Liver (tissue), 8 donors: ENCODE measurements at regions not wholly inside any gene's neighbourhood (a gene's known extent, or its start where the extent isn't known, plus 50 kb on each side); places are given as distances from the start of the nearest gene placed in this dataset.

Source experiments
- DNase-seq: peaks from one replicate; pipeline ENCODE4 v3.0.0-alpha.2; 2017; ENCODE audit warnings: low spot score
- H3K27ac ChIP-seq, 2 donors: one replicate each; pipeline ENCODE4 v1.7.0; 2013; ENCODE audit warnings: inconsistent platforms in 2 of 2, low read length in 2 of 2, control low read depth in 1 of 2, low read depth in 1 of 2, mild to moderate bottlenecking in 1 of 2
- H3K27me3 ChIP-seq, 4 donors: one replicate each; pipeline versions ENCODE4 v1.6.1 to v1.7.0; 2013; ENCODE audit warnings: low read length in 3 of 4, inconsistent platforms in 1 of 4, mild to moderate bottlenecking in 1 of 4, moderate library complexity in 1 of 4; ENCODE audit not compliant: control insufficient read depth in 4 of 4, insufficient read depth in 4 of 4
- H3K36me3 ChIP-seq, 4 donors: one replicate each; pipeline versions ENCODE4 v1.6.1 to v1.7.0; 2013; ENCODE audit warnings: low read length in 3 of 4, mild to moderate bottlenecking in 3 of 4, low read depth in 1 of 4, moderate library complexity in 1 of 4; ENCODE audit not compliant: control insufficient read depth in 4 of 4, insufficient read depth in 3 of 4
- H3K4me1 ChIP-seq, 4 donors: one replicate each; pipeline versions ENCODE4 v1.6.1 to v1.7.0; 2013; ENCODE audit warnings: low read length in 3 of 4, mild to moderate bottlenecking in 3 of 4, moderate library complexity in 1 of 4; ENCODE audit not compliant: control insufficient read depth in 4 of 4, insufficient read depth in 4 of 4
- H3K4me3 ChIP-seq, 3 donors: one replicate each; pipeline versions ENCODE4 v1.6.1 to v1.7.0; 2013; ENCODE audit warnings: low read length in 3 of 3, control low read depth in 1 of 3, low read depth in 1 of 3, mild to moderate bottlenecking in 1 of 3
- H3K9ac ChIP-seq, 2 donors: one replicate each; pipeline ENCODE4 v1.7.0; 2013; ENCODE audit warnings: low read length in 2 of 2, mild to moderate bottlenecking in 2 of 2, moderate library complexity in 2 of 2, control low read depth in 1 of 2, low read depth in 1 of 2
- H3K9me3 ChIP-seq, 4 donors: one replicate each; pipeline versions ENCODE4 v1.6.1 to v1.7.0; 2013; ENCODE audit warnings: low read length in 3 of 4; ENCODE audit not compliant: control insufficient read depth in 4 of 4
- ATF3 ChIP-seq: IDR thresholded peaks from 2 replicates; pipeline ENCODE4 v1.6.1; 2016; ENCODE audit warnings: antibody characterized with exemption
- CTCF ChIP-seq: fragments of 150-350 bp; IDR thresholded peaks from 2 replicates; pipeline ENCODE4 v1.5.1; 2017; ENCODE audit warnings: improper control_type of control experiment, low read depth, low read length; ENCODE audit not compliant: missing input control
- EGR1 ChIP-seq, 2 donors: IDR thresholded peaks; 2 replicates each; pipeline ENCODE4 v1.6.1; 2016 to 2018; ENCODE audit warnings: antibody characterized with exemption in 2 of 2, low read depth in 2 of 2
- FOXA1 ChIP-seq: IDR thresholded peaks from 2 replicates; pipeline ENCODE4 v1.6.1; 2016; ENCODE audit warnings: antibody characterized with exemption
- FOXA2 ChIP-seq: IDR thresholded peaks from 2 replicates; pipeline ENCODE4 v1.6.1; 2016; ENCODE audit warnings: antibody characterized with exemption
- GABPA ChIP-seq, 2 donors: IDR thresholded peaks in 1 of 2; conservative IDR thresholded peaks in 1 of 2; 2 replicates each; pipeline ENCODE4 v1.6.1; 2016; ENCODE audit warnings: antibody characterized with exemption in 2 of 2, mild to moderate bottlenecking in 1 of 2, moderate library complexity in 1 of 2
- HNF4G ChIP-seq: IDR thresholded peaks from 2 replicates; pipeline ENCODE4 v1.6.1; 2016; ENCODE audit warnings: antibody characterized with exemption
- JUND ChIP-seq, 2 donors: IDR thresholded peaks; 2 replicates each; pipeline ENCODE4 v1.6.1; 2016; ENCODE audit warnings: antibody characterized with exemption in 2 of 2
- NR2F2 ChIP-seq: IDR thresholded peaks from 2 replicates; pipeline ENCODE4 v1.6.1; 2016; ENCODE audit warnings: antibody characterized with exemption
- RAD21 ChIP-seq, 2 donors: IDR thresholded peaks; 2 replicates each; pipeline ENCODE4 v1.6.1; 2016; ENCODE audit warnings: antibody characterized with exemption in 2 of 2, mild to moderate bottlenecking in 2 of 2
- REST ChIP-seq: IDR thresholded peaks from 2 replicates; pipeline ENCODE4 v1.6.1; 2016; ENCODE audit warnings: antibody characterized with exemption, mild to moderate bottlenecking
- RXRA ChIP-seq, 2 donors: IDR thresholded peaks; 2 replicates each; pipeline ENCODE4 v1.6.1; 2017 to 2018; ENCODE audit warnings: antibody characterized with exemption in 2 of 2, mild to moderate bottlenecking in 1 of 2
- SP1 ChIP-seq: IDR thresholded peaks from 2 replicates; pipeline ENCODE4 v1.6.1; 2018; ENCODE audit warnings: antibody characterized with exemption, mild to moderate bottlenecking
- TAF1 ChIP-seq: conservative IDR thresholded peaks from 2 replicates; pipeline ENCODE4 v1.6.1; 2016; ENCODE audit warnings: antibody characterized with exemption, mild to moderate bottlenecking
- YY1 ChIP-seq: IDR thresholded peaks from 2 replicates; pipeline ENCODE4 v1.6.1; 2016; ENCODE audit warnings: antibody characterized with exemption, mild to moderate bottlenecking
- ZBTB33 ChIP-seq: IDR thresholded peaks from 2 replicates; pipeline ENCODE4 v1.6.1; 2016; ENCODE audit warnings: antibody characterized with exemption
- WGBS: extraction: QIAGEN DNeasy Blood & Tissue Kit; methylation state at CpG from one replicate; pipeline ENCODE4 v1.1.7; 2013; 5-methylcytosine and 5-hydroxymethylcytosine counted together
- donor health status: healthy.
- donor health status: healthy.
- donor health status: healthy.
- donor health status: healthy.
- donor health status: healthy.

GRCh38 chr22:27197052-27197451 lies 539.7 kb downstream of the MIAT start:
- Histone ChIP-seq H3K4me3 (no peak overlapping the region), H3K9ac (no peak overlapping the region), H3K9me3 (peaks cover 0 to 3% (median under 1%) of the 10 kb centered on the region in 4 donors), H3K27ac (no peak overlapping the region), H3K36me3 (no peaks in the 10 kb centered on the region), H3K4me1 (no peaks in the 10 kb centered on the region), H3K27me3 (no peaks in the 10 kb centered on the region)
- no peak for TF ChIP-seq HNF4G
- TF ChIP-seq YY1, result no peak
- no peak for TF ChIP-seq ATF3
- WGBS, result 89% methylated on average over 4 of the region's 4 CpGs
- DNase-seq, result no peak

GRCh38 chr22:27197618-27198017 lies 540.2 kb downstream of the MIAT start:
- Histone ChIP-seq H3K4me3 (no peak overlapping the region), H3K4me1 (no peaks in the 10 kb centered on the region), H3K27me3 (no peaks in the 10 kb centered on the region), H3K36me3 (no peaks in the 10 kb centered on the region), H3K27ac (no peak overlapping the region), H3K9me3 (peaks cover 0 to 3% (median under 1%) of the 10 kb centered on the region in 4 donors), H3K9ac (no peak overlapping the region)
- 84% methylated on average over 1 of the region's 1 CpG for WGBS
- TF ChIP-seq SP1, result no peak
- no peak for TF ChIP-seq FOXA1
- no peak for TF ChIP-seq RXRA (IDR thresholded peaks at IDR 0.05)
- TF ChIP-seq FOXA2, result no peak
- no peak for TF ChIP-seq RAD21 (IDR thresholded peaks at IDR 0.05)
- no peak for TF ChIP-seq NR2F2
- no peak for TF ChIP-seq TAF1
- no peak for TF ChIP-seq ZBTB33
- TF ChIP-seq EGR1 (IDR thresholded peaks at IDR 0.05; ENCODE audit: low read depth in 2 of 2), result no peak
- TF ChIP-seq JUND (IDR thresholded peaks at IDR 0.05), result no peak
- no peak for TF ChIP-seq HNF4G
- no peak for TF ChIP-seq YY1
- TF ChIP-seq CTCF, result no peak
- no peak for TF ChIP-seq GABPA (IDR thresholded peaks at IDR 0.05 in 1 of 2, conservative IDR thresholded peaks at IDR 0.05 in 1 of 2)
- TF ChIP-seq REST, result no peak
- DNase-seq, result no peak
